Loucy (cell line): ENCODE measurements at regions not wholly inside any gene's neighbourhood (a gene's known extent, or its start where the extent isn't known, plus 50 kb on each side); places are given as distances from the start of the nearest gene placed in this dataset.

Experiments
- H2AFZ ChIP-seq: fragments of 200-600 bp; sonication (generic); 2 replicates; pipeline ENCODE4 v1.6.0; 2016; ENCODE audit warnings: antibody characterized with exemption, mild to moderate bottlenecking, low read length, moderate library complexity
- H3F3A ChIP-seq: fragments of 200-600 bp; 2 replicates; pipeline ENCODE4 v1.6.0; 2016; ENCODE audit warnings: antibody characterized with exemption, low read depth, mild to moderate bottlenecking
- H3K27me3 ChIP-seq: fragments of 200-600 bp; sonication (generic); 2 replicates; pipeline ENCODE4 v1.6.1; 2014; ENCODE audit warnings: low read length, mild to moderate bottlenecking; ENCODE audit not compliant: insufficient read depth, poor library complexity, severe bottlenecking
- H3K36me3 ChIP-seq: fragments of 200-600 bp; sonication (generic); 2 replicates; pipeline ENCODE4 v1.6.1; 2016; ENCODE audit warnings: low read length; ENCODE audit not compliant: insufficient read depth
- H3K4me1 ChIP-seq: fragments of 200-600 bp; sonication (generic); 2 replicates; pipeline ENCODE4 v1.5.1; 2014; ENCODE audit warnings: low read length, mild to moderate bottlenecking; ENCODE audit not compliant: insufficient read depth, poor library complexity, severe bottlenecking
- H3K4me2 ChIP-seq: fragments of 200-600 bp; sonication (generic); 2 replicates; pipeline ENCODE4 v1.6.0; 2014; ENCODE audit warnings: antibody characterized with exemption, low read length, low read depth, mild to moderate bottlenecking; ENCODE audit not compliant: poor library complexity, severe bottlenecking
- H3K4me3 ChIP-seq: fragments of 200-600 bp; sonication (generic); 2 replicates; pipeline ENCODE4 v1.5.1; 2014; ENCODE audit warnings: low read length, mild to moderate bottlenecking, mixed read lengths; ENCODE audit not compliant: poor library complexity, severe bottlenecking
- H3K79me2 ChIP-seq: fragments of 200-600 bp; sonication (generic); 2 replicates; pipeline ENCODE4 v1.6.1; 2014; ENCODE audit warnings: low read length; ENCODE audit not compliant: insufficient read depth
- H3K9ac ChIP-seq: fragments of 200-600 bp; sonication (generic); 2 replicates; pipeline ENCODE4 v1.6.0; 2014; ENCODE audit warnings: mild to moderate bottlenecking, low read depth, low read length, moderate library complexity; ENCODE audit not compliant: poor library complexity, severe bottlenecking
- H3K9me2 ChIP-seq: fragments of 200-600 bp; sonication (generic); replicated peaks from 2 replicates; pipeline ENCODE4 v1.6.1; 2016; ENCODE audit warnings: low read depth, low read length, mixed read lengths
- H3K9me3 ChIP-seq: fragments of 200-600 bp; sonication (generic); 2 replicates; pipeline ENCODE4 v1.6.1; 2014; ENCODE audit warnings: mild to moderate bottlenecking, antibody characterized with exemption, low read length, low read depth; ENCODE audit not compliant: insufficient read depth
- H4K20me1 ChIP-seq: fragments of 200-600 bp; sonication (generic); 2 replicates; pipeline ENCODE4 v1.6.0; 2014; ENCODE audit warnings: antibody characterized with exemption, low read length, mild to moderate bottlenecking; ENCODE audit not compliant: insufficient read depth, poor library complexity, severe bottlenecking
- CTCF ChIP-seq: fragments of 200-600 bp; sonication (generic); conservative IDR thresholded peaks from 2 replicates; pipeline ENCODE4 v1.5.1; 2014; ENCODE audit warnings: mild to moderate bottlenecking, antibody characterized with exemption, low read length
- EZH2phosphoT487 ChIP-seq: fragments of 200-600 bp; IDR thresholded peaks from 2 replicates; pipeline ENCODE4 v1.6.1; 2018; ENCODE audit warnings: antibody characterized with exemption, mild to moderate bottlenecking, moderate library complexity, borderline replicate concordance

DNA sequence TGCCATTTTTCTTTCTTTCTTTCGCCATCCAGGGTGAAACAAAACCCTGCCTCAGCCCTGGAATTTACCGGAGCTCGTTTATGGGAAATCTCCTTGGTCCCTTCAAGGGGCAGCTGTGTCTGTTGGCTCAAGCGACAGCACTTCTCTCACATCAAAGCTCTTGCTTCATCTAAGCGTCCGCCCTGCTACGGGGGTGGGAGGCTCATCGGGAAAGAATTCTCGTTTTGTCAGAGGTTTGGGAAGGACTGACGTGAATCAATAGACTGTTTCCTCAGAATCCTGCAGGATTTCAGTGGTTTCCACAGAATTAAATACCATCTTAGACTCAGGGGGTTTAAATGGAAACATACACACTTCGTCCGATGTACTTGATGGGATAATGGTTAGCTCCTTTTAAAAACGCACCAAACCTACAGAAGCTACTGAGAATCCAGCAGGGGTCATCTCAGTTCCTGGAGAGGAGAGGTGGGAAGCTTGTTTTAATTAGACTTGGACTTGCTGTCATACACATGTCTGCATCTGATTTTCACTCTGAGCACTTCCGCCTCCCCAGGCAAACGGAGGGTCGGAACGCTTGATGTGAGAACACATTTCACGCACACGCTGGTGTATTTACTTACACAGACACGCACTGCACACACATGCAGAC, 91.6 kb downstream of the ASB1 start:
- H4K20me1 ChIP-seq: no peaks in the 10 kb centered on the region
- no peak overlapping the region for H3K4me3 ChIP-seq
- no peaks in the 10 kb centered on the region for H3K79me2 ChIP-seq
- H3K4me2 ChIP-seq: no peak overlapping the region
- H3K4me1 ChIP-seq: peaks cover 17% of the 10 kb centered on the region
- no peaks in the 10 kb centered on the region for H3K27me3 ChIP-seq
- H2AFZ ChIP-seq: no peak overlapping the region
- TF ChIP-seq EZH2phosphoT487 (no peak), CTCF (no peak)
- H3F3A ChIP-seq: 0 out of 2 replicates have a peak, but pooled peaks cover 6% of the 10 kb centered on the region
- H3K9me3 ChIP-seq: peaks cover 8% of the 10 kb centered on the region; the same call in 1 of the 2 replicates
- no peak overlapping the region for H3K9ac ChIP-seq
- no peaks in the 10 kb centered on the region for H3K36me3 ChIP-seq
- no peaks in the 10 kb centered on the region for H3K9me2 ChIP-seq

DNA sequence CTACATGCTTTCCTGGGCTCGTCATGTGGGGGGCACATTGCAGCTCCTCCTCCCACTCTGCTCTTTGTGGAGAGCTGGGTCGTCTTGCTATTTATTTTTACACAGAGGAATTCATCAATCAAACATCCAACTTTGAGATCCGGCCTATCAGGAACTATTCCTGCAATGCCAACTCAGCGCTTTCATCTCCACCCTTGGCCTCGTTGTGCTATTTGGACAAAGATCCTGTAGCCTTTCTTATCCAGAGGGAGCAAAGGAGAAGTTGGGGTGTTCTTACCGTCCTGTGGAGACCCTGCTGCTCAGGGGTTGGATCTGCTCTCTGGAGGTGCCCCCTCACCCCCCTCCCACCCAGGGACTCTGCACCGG, 92.1 kb downstream of the ASB1 start:
- H3K9me3 ChIP-seq: peaks cover 8% of the 10 kb centered on the region; the same call in 1 of the 2 replicates
- no peak overlapping the region for H2AFZ ChIP-seq

GRCh38 chr2:238520359-238520886, 93.7 kb downstream of the ASB1 start:
- H3K27me3 ChIP-seq: no peaks in the 10 kb centered on the region
- no peak overlapping the region for H3K9ac ChIP-seq
- H3K79me2 ChIP-seq: no peaks in the 10 kb centered on the region
- 0 out of 2 replicates have a peak, but pooled peaks cover 6% of the 10 kb centered on the region for H3F3A ChIP-seq
- H2AFZ ChIP-seq: no peak overlapping the region
- H3K36me3 ChIP-seq: no peaks in the 10 kb centered on the region
- H3K4me2 ChIP-seq: no peak overlapping the region
- H4K20me1 ChIP-seq: no peaks in the 10 kb centered on the region
- peaks cover 8% of the 10 kb centered on the region; the same call in 1 of the 2 replicates for H3K9me3 ChIP-seq
- peaks cover 16% of the 10 kb centered on the region for H3K4me1 ChIP-seq
- no peaks in the 10 kb centered on the region for H3K9me2 ChIP-seq
- no peak overlapping the region for H3K4me3 ChIP-seq
- TF ChIP-seq CTCF (no peak), EZH2phosphoT487 (no peak)

More for the DNA sequence above, 92.1 kb downstream of the ASB1 start:
- Histone ChIP-seq H3K4me3 (no peak overlapping the region), H3K9ac (no peak overlapping the region), H3K27me3 (no peaks in the 10 kb centered on the region), H3K79me2 (no peaks in the 10 kb centered on the region), H3K4me2 (no peak overlapping the region), H4K20me1 (no peaks in the 10 kb centered on the region), H3K36me3 (no peaks in the 10 kb centered on the region), H3K4me1 (peaks cover 17% of the 10 kb centered on the region), H3K9me2 (no peaks in the 10 kb centered on the region), H3F3A (0 out of 2 replicates have a peak, but pooled peaks cover 6% of the 10 kb centered on the region)
- TF ChIP-seq CTCF (no peak), EZH2phosphoT487 (no peak)
